ENCODE measurements at regions not wholly inside any gene's neighbourhood (a gene's known extent, or its start where the extent isn't known, plus 50 kb on each side); places are given as distances from the start of the nearest gene placed in this dataset.

DNA sequence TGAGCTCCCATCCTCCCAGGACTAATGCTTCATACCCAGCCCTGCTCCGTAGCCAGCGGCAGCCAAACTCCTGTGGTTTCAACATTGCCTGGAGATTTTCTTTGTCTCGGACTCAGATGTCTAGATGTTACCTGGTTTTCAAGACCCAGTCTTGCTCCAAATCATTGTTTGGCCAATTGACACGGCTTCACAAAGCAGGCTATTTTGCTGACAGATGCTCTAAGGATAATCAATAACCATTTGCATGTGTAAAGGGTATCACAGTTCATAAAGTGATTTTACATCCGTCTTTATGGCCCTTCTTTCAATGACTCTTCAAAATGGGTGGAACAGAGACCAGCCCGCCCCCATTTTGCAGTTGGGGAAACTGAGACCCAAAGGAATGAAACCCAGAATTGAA, 153.4 kb downstream of the SALL1 start:
- no peak for FAIRE-seq
- DNase-seq (ENCODE audit: insufficient read length, low spot score), result no peak

DNA sequence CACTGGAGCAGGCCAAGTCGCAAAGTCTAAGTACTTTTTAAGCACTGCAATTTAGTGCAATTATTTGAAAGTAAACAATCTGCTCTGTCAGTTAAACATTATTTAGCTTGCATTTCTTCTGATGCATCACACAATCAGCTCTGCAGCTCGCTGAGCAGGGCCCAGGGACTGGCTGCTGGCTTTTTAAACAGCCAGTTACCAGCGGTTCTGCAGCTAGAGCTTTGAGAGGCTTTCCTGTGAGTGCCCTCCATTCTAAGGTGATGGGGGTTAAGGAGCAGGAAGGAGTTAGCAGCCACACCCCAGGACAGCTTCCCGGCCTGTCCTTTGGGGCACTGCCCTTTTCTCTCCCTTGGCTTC, 154.3 kb downstream of the SALL1 start:
- DNase-seq (ENCODE audit: insufficient read length, low spot score) (no peak), FAIRE-seq (no peak)

GRCh38 chr16:50996166-50996829, 154.8 kb downstream of the SALL1 start:
- FAIRE-seq (no peak), DNase-seq (ENCODE audit: insufficient read length, low spot score) (no peak)

GRCh38 chr16:50994995-50995394, 156.1 kb downstream of the SALL1 start:
- no peak for FAIRE-seq

DNA sequence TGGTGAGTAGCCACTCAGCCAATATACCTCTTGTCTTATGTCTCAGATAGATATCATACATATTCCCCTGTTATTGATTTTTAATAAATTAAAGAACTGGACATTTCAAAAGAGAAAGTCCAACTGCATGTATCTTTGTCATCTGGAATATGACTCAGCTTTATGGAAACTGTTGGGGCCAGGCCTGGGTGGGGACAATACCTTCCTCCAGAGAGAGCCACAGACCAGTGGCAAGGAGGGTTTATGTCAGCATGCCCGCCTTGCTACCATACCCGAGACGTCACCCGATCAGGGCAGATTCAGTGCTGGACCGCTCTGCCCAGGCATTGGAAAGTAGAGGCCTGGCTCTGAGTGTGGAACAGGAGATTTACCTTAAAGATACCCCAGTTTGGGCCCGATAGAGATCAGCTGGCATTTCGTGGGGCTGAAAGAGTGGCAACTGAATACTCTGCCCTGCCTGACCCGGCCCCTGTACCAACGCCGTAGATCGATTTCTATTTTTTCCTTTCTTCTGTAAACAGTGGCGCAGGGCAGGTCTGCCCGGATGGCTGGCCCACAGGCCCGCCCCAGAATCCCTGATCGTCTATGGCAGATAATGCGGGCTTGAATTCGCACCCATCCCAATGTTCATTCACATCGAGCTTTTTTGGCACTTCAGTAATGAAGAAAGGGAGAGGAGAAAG, 158.6 kb downstream of the SALL1 start:
- FAIRE-seq, result no peak

More at GRCh38 chr16:50994995-50995394, 156.1 kb downstream of the SALL1 start:
- no peak for DNase-seq (ENCODE audit: insufficient read length, low spot score)

GRCh38 chr16:50991436-50991835, 159.6 kb downstream of the SALL1 start:
- FAIRE-seq (no peak), DNase-seq (ENCODE audit: insufficient read length, low spot score) (no peak)

More for the DNA sequence above, 158.6 kb downstream of the SALL1 start:
- DNase-seq (ENCODE audit: insufficient read length, low spot score), result no peak

DNA sequence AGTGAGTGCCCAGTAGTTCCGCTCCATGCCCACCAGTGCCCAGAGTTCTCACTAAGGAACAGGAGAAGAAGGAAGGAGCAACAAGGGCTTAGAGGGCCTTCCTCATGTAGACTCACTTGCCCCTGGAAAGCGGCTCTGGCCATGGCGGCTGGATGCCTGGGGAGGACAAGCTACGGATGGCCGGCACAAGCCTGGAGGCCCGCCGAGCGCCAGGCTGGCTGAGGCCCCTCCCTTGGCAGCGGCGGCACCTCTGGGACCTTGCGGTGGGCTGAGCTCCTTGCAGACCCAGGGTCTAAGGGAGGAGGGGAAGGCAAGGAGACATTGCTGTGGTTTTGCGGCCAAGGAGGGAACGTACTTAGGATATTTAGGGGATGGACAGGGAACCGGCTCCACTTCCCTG, 160.1 kb downstream of the SALL1 start:
- FAIRE-seq (no peak), DNase-seq (ENCODE audit: insufficient read length, low spot score) (no peak)

DNA sequence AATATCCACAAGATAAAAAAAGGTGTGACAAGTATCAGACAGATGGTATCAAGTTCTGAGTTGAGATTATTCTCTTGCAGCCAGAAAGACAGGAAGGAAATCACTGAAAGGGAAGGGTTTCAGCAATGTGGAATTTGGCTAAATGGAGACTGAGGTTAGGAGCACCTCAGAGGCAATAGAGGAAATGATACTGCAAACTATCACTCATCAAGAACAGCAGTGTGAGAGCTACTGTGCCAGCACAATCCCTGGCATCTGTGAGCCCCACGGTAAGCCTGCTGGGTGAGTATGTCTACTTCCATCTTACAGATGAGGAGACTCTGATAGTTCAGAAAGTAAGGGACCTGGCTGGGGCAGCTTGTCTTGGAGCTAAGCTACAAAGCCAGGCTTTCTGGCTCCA, 162.0 kb downstream of the SALL1 start:
- no peak for DNase-seq (ENCODE audit: insufficient read length, low spot score)
- no peak for FAIRE-seq

- DNase-seq (ENCODE audit: insufficient read length, low spot score) (no peak), FAIRE-seq (no peak)
Observed at GRCh38 chr16:50988441-50988840, 162.6 kb downstream of the SALL1 start.

GRCh38 chr16:50986453-50986852, 164.6 kb downstream of the SALL1 start:
- DNase-seq (ENCODE audit: insufficient read length, low spot score) (no peak), FAIRE-seq (no peak)

- DNase-seq (ENCODE audit: insufficient read length, low spot score), result no peak
- no peak for FAIRE-seq
Observed at GRCh38 chr16:50985733-50986132, 165.3 kb downstream of the SALL1 start.

DNA sequence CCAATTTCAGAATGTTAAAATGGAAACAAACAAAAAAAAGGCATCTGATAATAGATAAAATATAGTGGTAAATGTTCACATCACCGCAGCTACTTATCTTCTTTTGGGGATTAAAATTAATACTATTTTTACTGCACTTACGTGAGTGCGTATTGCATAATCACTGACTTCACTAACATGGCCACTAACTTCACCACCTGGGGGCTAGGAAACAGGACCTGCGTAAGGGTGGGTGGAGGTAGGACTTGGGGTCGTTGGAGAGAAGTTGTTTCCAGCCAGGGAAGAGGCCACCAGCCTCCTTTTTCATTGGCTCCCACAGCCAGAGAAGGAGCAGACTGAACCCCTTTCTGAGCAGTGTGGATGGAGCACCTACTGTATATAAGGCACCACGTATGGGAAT, 166.4 kb downstream of the SALL1 start:
- DNase-seq (ENCODE audit: insufficient read length, low spot score) (no peak), FAIRE-seq (no peak)

DNA sequence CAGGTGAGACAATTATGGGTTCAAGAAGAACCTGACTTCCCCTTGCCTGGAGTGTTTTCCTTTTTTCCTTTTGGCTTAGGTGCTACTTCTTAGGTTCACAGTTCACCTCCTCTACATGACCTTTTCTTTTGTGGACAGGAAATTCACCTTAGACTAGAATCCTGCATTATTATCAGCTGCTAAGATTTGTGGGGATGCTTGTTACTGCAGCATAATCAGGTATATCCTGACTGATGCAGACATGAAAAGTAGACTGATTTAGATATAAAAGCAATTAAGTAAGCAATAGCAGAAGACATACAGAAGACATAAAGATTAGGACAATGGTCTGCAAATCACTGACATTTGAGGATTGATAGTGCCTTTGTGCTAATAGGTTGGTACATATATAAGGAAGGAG, 168.3 kb downstream of the SALL1 start:
- DNase-seq (ENCODE audit: insufficient read length, low spot score) (no peak), FAIRE-seq (no peak)

DNA sequence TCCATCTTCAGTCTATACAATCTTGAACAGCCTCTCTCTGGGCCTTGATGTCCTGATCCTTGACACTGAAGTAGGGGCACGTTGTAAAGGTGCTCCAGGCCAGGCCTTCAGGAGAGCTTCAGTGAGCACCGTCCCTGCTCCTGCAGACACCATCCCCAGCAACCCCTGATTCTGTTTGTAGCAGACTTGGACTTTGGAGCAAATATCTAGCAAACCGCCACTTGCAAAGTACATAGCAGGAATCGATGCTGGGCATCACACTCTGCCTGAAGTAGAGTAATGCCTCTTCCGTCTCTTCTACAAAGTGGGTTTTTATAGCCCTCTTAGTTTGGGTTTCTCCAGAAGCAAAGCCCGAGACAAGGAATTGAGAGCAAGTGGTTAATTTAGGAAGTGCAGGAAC, 169.1 kb downstream of the SALL1 start:
- FAIRE-seq, result no peak
- DNase-seq (ENCODE audit: insufficient read length, low spot score), result no peak

GRCh38 chr16:50980666-50981065, 170.4 kb downstream of the SALL1 start:
- no peak for FAIRE-seq
- no peak for DNase-seq (ENCODE audit: insufficient read length, low spot score)

DNA sequence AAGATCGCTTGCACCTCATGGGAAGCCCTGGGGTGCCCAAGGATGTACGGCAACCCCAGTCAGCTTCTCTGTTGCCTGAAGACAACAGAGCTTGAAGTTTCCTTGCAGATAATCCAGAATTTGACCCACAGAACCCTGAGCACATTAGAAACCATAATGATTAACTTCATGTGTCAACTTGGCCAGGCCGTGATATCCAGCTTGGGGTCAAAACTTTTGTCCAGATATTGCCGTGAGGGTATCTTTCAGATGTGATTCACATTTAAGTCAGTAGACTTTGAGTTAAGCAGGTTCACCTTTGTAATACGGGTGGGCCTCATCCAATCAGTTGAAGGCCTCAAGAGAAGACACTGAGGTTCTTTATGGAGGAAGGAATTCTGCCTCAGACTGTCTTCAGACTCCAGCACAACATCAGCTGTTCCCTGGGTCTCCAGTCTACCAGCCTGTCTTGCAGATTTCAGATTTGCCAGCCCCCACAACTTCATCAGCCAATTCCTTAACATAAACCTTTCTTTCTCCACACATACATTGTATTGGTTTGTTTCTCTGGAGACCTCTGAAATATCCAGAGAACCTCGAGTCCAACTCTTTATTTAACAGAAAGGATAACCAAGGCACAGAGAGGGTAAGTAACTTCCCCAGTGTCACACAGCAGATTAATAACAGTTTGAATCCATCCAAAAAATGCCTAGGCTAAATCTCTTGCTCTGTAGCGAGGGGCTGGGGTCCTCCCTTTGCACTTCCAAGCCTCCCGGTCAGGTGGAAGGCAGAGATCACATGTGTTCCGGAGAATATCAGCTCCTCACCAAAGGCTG, 171.1 kb downstream of the SALL1 start:
- FAIRE-seq (no peak), DNase-seq (ENCODE audit: insufficient read length, low spot score) (no peak)

DNA sequence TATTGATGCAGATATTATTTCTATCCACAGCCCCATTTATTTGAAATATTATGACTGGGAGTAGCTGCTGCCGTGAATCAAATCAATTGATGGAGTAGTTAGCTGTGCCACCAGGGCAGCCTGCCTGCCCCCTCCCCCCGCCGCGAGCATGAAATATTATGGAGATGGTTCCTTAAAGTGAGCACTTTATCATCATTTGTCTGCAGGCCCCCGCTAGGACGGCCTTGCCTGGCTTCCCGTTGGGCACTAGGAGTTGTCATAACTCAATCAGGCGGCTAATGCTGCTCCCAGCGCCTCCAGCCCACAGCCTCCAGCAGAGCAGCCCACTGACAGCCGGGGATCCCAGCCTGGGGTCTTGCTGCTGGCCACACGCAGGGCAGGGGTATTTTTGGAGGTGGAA, 173.9 kb downstream of the SALL1 start:
- DNase-seq (ENCODE audit: insufficient read length, low spot score), result no peak
- FAIRE-seq, result no peak

DNA sequence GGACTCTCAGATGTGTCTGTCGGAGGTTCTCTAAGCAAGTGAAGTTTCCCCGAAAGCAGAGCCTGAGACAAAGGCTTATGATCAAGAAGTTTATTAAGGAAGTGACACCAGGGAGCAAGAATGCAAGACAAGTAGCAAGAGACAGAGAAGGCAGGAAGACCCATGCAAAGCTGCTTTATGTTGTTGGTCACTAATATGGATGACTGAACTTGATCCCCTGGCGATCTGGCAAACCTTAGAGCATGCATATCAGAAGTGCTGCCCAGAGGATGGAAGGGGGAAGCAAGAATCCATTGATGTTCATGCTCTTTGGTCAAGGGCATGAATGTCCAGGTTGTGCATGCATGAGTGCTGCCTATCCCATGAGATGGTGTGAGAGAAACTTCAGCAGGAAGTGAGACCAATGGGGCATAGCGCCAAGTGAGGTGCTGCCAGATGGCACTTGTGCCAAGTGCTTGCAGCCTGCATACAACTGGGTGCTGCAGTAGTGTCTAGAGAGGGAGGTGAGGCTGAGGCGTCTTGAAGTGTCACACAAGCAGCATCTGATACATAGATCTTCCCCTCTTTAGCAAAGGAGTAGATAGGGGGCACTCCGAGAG, 176.5 kb downstream of the SALL1 start:
- DNase-seq (ENCODE audit: insufficient read length, low spot score), result no peak
- FAIRE-seq, result no peak

DNA sequence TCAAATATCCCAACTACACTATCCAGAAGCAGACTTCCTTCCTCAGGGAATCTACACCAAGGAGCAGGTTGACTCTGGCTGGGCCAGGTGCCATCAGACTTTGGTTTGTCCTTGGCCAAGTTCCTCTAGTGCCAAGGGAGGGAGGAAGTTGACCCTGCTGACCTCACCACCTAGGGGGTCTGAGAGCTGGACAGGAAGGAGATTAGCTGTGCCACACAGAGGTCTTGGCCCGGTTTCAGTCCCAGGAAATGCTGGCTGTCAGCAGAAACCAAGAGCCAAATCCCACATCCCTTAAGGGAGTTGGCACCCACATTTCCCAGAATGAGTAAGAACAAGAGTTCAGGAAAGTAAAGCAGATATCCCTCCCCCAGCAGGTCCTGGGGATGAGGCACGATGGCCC, 178.2 kb downstream of the SALL1 start:
- no peak for FAIRE-seq
- no peak for DNase-seq (ENCODE audit: insufficient read length, low spot score)

DNA sequence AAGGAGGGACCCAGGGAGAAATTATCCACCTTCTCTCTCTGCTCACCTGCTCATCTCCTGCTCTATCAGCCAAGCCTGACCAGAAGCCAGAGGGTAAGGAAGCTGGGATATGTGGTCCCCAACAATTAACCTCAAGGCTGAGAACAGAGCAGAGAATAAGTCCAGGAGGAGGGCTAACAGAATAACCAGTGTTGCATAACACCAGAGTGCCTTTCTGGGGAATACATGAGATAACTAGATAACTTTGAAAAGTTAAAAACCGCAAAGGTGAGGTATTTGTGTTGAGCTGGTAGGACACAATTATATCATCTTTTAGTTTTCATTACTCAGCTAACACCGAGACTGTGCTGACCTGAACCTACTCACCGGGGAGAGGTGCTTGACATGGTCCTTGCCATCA, 180.8 kb downstream of the SALL1 start:
- DNase-seq (ENCODE audit: insufficient read length, low spot score) (no peak), FAIRE-seq (no peak)

DNA sequence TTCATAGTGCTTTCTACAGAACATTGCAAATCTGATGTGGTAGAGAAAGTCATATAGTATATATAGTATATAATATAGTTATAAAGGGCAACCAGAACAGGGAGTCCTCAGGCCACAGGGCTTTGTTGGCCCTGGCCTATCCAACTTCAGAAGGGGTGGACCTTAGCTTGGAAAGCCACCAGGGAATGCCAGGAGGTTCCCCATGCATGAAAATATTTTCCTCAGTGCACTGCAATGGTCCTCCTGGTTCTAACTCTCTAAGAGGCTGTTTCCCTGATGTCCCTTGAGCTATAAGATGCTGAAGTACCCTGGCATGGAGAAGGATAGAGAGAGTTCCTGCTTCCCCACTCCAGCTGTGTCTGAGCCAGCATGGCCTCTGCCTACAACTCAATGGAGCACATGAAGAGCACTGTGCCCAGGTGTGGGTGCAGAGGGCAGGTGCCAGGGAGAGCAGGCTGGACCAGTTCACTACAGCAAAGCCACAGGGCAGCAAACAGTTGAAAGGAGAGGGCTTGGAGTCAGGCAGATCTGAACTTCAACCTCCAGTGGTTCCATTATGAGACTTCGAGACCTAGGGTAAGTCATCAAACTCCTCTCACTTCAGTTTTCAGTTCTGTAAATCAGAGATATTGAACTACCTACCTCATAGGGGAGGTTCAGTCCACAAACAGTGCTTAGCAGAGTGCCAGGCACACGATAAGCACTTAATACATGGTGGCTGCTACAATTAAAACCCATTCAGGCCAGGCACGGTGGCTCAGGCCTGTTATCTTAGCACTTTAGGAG, 183.1 kb downstream of the SALL1 start:
- DNase-seq (ENCODE audit: insufficient read length, low spot score), result no peak

More for the DNA sequence above, 183.1 kb downstream of the SALL1 start:
- FAIRE-seq, result no peak

Measured in GM19239 (cell line).